ENCODE measurements at regions not wholly inside any gene's neighbourhood (a gene's known extent, or its start where the extent isn't known, plus 50 kb on each side); places are given as distances from the start of the nearest gene placed in this dataset.
"Not testable (repeated sequence)": the region's sequence is repeated elsewhere in the genome, so short reads cannot be mapped to it uniquely, and the experiment has no call there.

- Histone ChIP-seq H3K4me3 (ENCODE audit: low read length) (no peak overlapping the region), H3K27me3 (ENCODE audit: control insufficient read depth, insufficient read depth, low read length) (no peaks in the 10 kb centered on the region), H3K36me3 (ENCODE audit: control insufficient read depth, insufficient read depth, low read length) (no peaks in the 10 kb centered on the region), H3K27ac (ENCODE audit: low read length) (no peak overlapping the region), H3K9me3 (replicated peaks; ENCODE audit: control insufficient read depth, low read depth, low read length) (no peaks in the 10 kb centered on the region), H3K4me1 (ENCODE audit: control insufficient read depth, insufficient read depth, low read length) (no peaks in the 10 kb centered on the region)
- DNase-seq: no peak
- WGBS (ENCODE audit: insufficient coverage): 92% methylated on average over 17 of the region's 19 CpGs
Measured at GRCh38 chr18:35904389-35905037, 68.0 kb upstream of the RMP24 start.

GRCh38 chr18:35905436-35905835 is 67.0 kb upstream of the RMP24 start:
- DNase-seq: no peak
- WGBS (ENCODE audit: insufficient coverage): 71% methylated on average over 6 of the region's 10 CpGs
- Histone ChIP-seq H3K9me3 (replicated peaks; ENCODE audit: control insufficient read depth, low read depth, low read length) (no peaks in the 10 kb centered on the region), H3K27ac (ENCODE audit: low read length) (no peak overlapping the region), H3K4me1 (ENCODE audit: control insufficient read depth, insufficient read depth, low read length) (no peaks in the 10 kb centered on the region), H3K36me3 (ENCODE audit: control insufficient read depth, insufficient read depth, low read length) (no peaks in the 10 kb centered on the region), H3K4me3 (ENCODE audit: low read length) (no peak overlapping the region), H3K27me3 (ENCODE audit: control insufficient read depth, insufficient read depth, low read length) (no peaks in the 10 kb centered on the region)

GRCh38 chr18:35906291-35906690 is 66.2 kb upstream of the RMP24 start:
- no CpG with 5 or more reads among the region's 3 CpGs for WGBS (ENCODE audit: insufficient coverage)
- DNase-seq; H3K4me3 ChIP-seq (ENCODE audit: low read length); H3K4me1 ChIP-seq (ENCODE audit: control insufficient read depth, insufficient read depth, low read length); H3K36me3 ChIP-seq (ENCODE audit: control insufficient read depth, insufficient read depth, low read length); H3K27ac ChIP-seq (ENCODE audit: low read length); H3K9me3 ChIP-seq (replicated peaks; ENCODE audit: control insufficient read depth, low read depth, low read length); H3K27me3 ChIP-seq (ENCODE audit: control insufficient read depth, insufficient read depth, low read length): not testable (repeated sequence)

GRCh38 chr18:35910327-35910726 is 62.2 kb upstream of the RMP24 start:
- Histone ChIP-seq H3K27me3 (ENCODE audit: control insufficient read depth, insufficient read depth, low read length) (no peaks in the 10 kb centered on the region), H3K9me3 (replicated peaks; ENCODE audit: control insufficient read depth, low read depth, low read length) (no peaks in the 10 kb centered on the region), H3K4me1 (ENCODE audit: control insufficient read depth, insufficient read depth, low read length) (no peaks in the 10 kb centered on the region), H3K27ac (ENCODE audit: low read length) (no peak overlapping the region), H3K4me3 (ENCODE audit: low read length) (no peak overlapping the region), H3K36me3 (ENCODE audit: control insufficient read depth, insufficient read depth, low read length) (no peaks in the 10 kb centered on the region)
- no peak for DNase-seq

GRCh38 chr18:35912332-35912731 is 60.1 kb upstream of the RMP24 start:
- 10% methylated on average over 5 of the region's 6 CpGs for WGBS (ENCODE audit: insufficient coverage)
- no peak overlapping the region for H3K27ac ChIP-seq (ENCODE audit: low read length)

GRCh38 chr18:35915056-35915455 is 57.4 kb upstream of the RMP24 start:
- no CpG with 5 or more reads among the region's 4 CpGs for WGBS (ENCODE audit: insufficient coverage)

More at GRCh38 chr18:35912332-35912731, 60.1 kb upstream of the RMP24 start:
- no peaks in the 10 kb centered on the region for H3K4me1 ChIP-seq (ENCODE audit: control insufficient read depth, insufficient read depth, low read length)
- H3K4me3 ChIP-seq (ENCODE audit: low read length): no peak overlapping the region
- DNase-seq: no peak
- H3K9me3 ChIP-seq (replicated peaks; ENCODE audit: control insufficient read depth, low read depth, low read length): no peaks in the 10 kb centered on the region
- H3K27me3 ChIP-seq (ENCODE audit: control insufficient read depth, insufficient read depth, low read length): no peaks in the 10 kb centered on the region
- H3K36me3 ChIP-seq (ENCODE audit: control insufficient read depth, insufficient read depth, low read length): no peaks in the 10 kb centered on the region

GRCh38 chr18:35917043-35917442 is 55.4 kb upstream of the RMP24 start:
- DNase-seq: no peak
- H3K27ac ChIP-seq (ENCODE audit: low read length): no peak overlapping the region

More at GRCh38 chr18:35915056-35915455, 57.4 kb upstream of the RMP24 start:
- Histone ChIP-seq H3K9me3 (replicated peaks; ENCODE audit: control insufficient read depth, low read depth, low read length) (no peaks in the 10 kb centered on the region), H3K4me1 (ENCODE audit: control insufficient read depth, insufficient read depth, low read length) (no peaks in the 10 kb centered on the region), H3K4me3 (ENCODE audit: low read length) (no peak overlapping the region), H3K36me3 (ENCODE audit: control insufficient read depth, insufficient read depth, low read length) (no peaks in the 10 kb centered on the region), H3K27ac (ENCODE audit: low read length) (no peak overlapping the region), H3K27me3 (ENCODE audit: control insufficient read depth, insufficient read depth, low read length) (no peaks in the 10 kb centered on the region)
- no peak for DNase-seq

GRCh38 chr18:35918564-35918963 is 53.9 kb upstream of the RMP24 start:
- H3K4me1 ChIP-seq (ENCODE audit: control insufficient read depth, insufficient read depth, low read length): no peaks in the 10 kb centered on the region
- WGBS (ENCODE audit: insufficient coverage): 90% methylated on average over 1 of the region's 1 CpG

More at GRCh38 chr18:35917043-35917442, 55.4 kb upstream of the RMP24 start:
- Histone ChIP-seq H3K4me1 (ENCODE audit: control insufficient read depth, insufficient read depth, low read length) (no peaks in the 10 kb centered on the region), H3K27me3 (ENCODE audit: control insufficient read depth, insufficient read depth, low read length) (no peaks in the 10 kb centered on the region), H3K4me3 (ENCODE audit: low read length) (no peak overlapping the region), H3K36me3 (ENCODE audit: control insufficient read depth, insufficient read depth, low read length) (no peaks in the 10 kb centered on the region), H3K9me3 (replicated peaks; ENCODE audit: control insufficient read depth, low read depth, low read length) (no peaks in the 10 kb centered on the region)

GRCh38 chr18:35919179-35919578 is 53.3 kb upstream of the RMP24 start:
- no peaks in the 10 kb centered on the region for H3K4me1 ChIP-seq (ENCODE audit: control insufficient read depth, insufficient read depth, low read length)
- no peak overlapping the region for H3K4me3 ChIP-seq (ENCODE audit: low read length)
- DNase-seq: no peak
- WGBS (ENCODE audit: insufficient coverage): 88% methylated on average over 2 of the region's 2 CpGs
- no peaks in the 10 kb centered on the region for H3K27me3 ChIP-seq (ENCODE audit: control insufficient read depth, insufficient read depth, low read length)
- H3K27ac ChIP-seq (ENCODE audit: low read length): no peak overlapping the region
- H3K9me3 ChIP-seq (replicated peaks; ENCODE audit: control insufficient read depth, low read depth, low read length): no peaks in the 10 kb centered on the region
- no peaks in the 10 kb centered on the region for H3K36me3 ChIP-seq (ENCODE audit: control insufficient read depth, insufficient read depth, low read length)

More at GRCh38 chr18:35918564-35918963, 53.9 kb upstream of the RMP24 start:
- Histone ChIP-seq H3K36me3 (ENCODE audit: control insufficient read depth, insufficient read depth, low read length) (no peaks in the 10 kb centered on the region), H3K27ac (ENCODE audit: low read length) (no peak overlapping the region), H3K9me3 (replicated peaks; ENCODE audit: control insufficient read depth, low read depth, low read length) (no peaks in the 10 kb centered on the region), H3K27me3 (ENCODE audit: control insufficient read depth, insufficient read depth, low read length) (no peaks in the 10 kb centered on the region), H3K4me3 (ENCODE audit: low read length) (no peak overlapping the region)
- DNase-seq: no peak

GRCh38 chr18:35920623-35921022 is 51.9 kb upstream of the RMP24 start:
- no peaks in the 10 kb centered on the region for H3K27me3 ChIP-seq (ENCODE audit: control insufficient read depth, insufficient read depth, low read length)
- WGBS (ENCODE audit: insufficient coverage): 88% methylated on average over 1 of the region's 1 CpG
- H3K27ac ChIP-seq (ENCODE audit: low read length): no peak overlapping the region
- no peak for DNase-seq
- no peaks in the 10 kb centered on the region for H3K9me3 ChIP-seq (replicated peaks; ENCODE audit: control insufficient read depth, low read depth, low read length)
- no peaks in the 10 kb centered on the region for H3K4me1 ChIP-seq (ENCODE audit: control insufficient read depth, insufficient read depth, low read length)
- no peak overlapping the region for H3K4me3 ChIP-seq (ENCODE audit: low read length)
- no peaks in the 10 kb centered on the region for H3K36me3 ChIP-seq (ENCODE audit: control insufficient read depth, insufficient read depth, low read length)
